IMR-90 (cell line): ENCODE measurements at regions not wholly inside any gene's neighbourhood (a gene's known extent, or its start where the extent isn't known, plus 50 kb on each side); places are given as distances from the start of the nearest gene placed in this dataset.

Experiments
- ATAC-seq: fragments of 200-7000 bp; cut with Tn5 transposase; 2 replicates; pipeline ENCODE4 v1.9.1; 2020; ENCODE audit warnings: low read depth, mild to moderate bottlenecking, moderate library complexity
- BruUV-seq: library from RNA; stranded (reverse); fragments of 400-500 nt; replicated peaks from 2 replicates; lab custom pipeline; 2021; lab: Mats Ljungman, UMichigan
- CTCF ChIA-PET: fragments of 300-600 bp; formaldehyde crosslinking; extraction: SDS; loops from one replicate; lab custom pipeline; 2021; ENCODE audit warnings: antibody characterized with exemption; lab: Yijun Ruan, JAX
- POLR2A ChIA-PET: fragments of 300-600 bp; sonication (Branson Sonifier 250); formaldehyde crosslinking; loops from one replicate; lab custom pipeline; 2022; ENCODE audit warnings: antibody characterized with exemption; ENCODE audit not compliant: unreplicated experiment; lab: Charles Lee
- DNase-seq: peaks from one replicate; pipeline ENCODE4 v3.0.0; 2013
- H2AFZ ChIP-seq: replicated peaks from 2 replicates; pipeline ENCODE3; 2013; ENCODE audit warnings: low read length, mild to moderate bottlenecking; ENCODE audit not compliant: poor library complexity
- H2AK5ac ChIP-seq: 2 replicates; pipeline ENCODE4 v1.6.1; 2013; ENCODE audit warnings: low read depth, low read length, inconsistent platforms
- H2AK9ac ChIP-seq: replicated peaks from 2 replicates; pipeline ENCODE3; 2013; ENCODE audit warnings: mild to moderate bottlenecking, low read depth, low read length, moderate library complexity; ENCODE audit not compliant: poor library complexity
- H2BK120ac ChIP-seq: 2 replicates; pipeline ENCODE4 v1.6.1; 2013; ENCODE audit warnings: low read depth, low read length, inconsistent platforms
- H2BK15ac ChIP-seq: 3 replicates; pipeline ENCODE4 v1.6.1; 2013; ENCODE audit warnings: low read depth, low read length, inconsistent platforms
- H2BK20ac ChIP-seq: 2 replicates; pipeline ENCODE4 v1.6.1; 2013; ENCODE audit warnings: low read depth, mild to moderate bottlenecking, inconsistent platforms, low read length, moderate library complexity
- H2BK5ac ChIP-seq: 2 replicates; pipeline ENCODE4 v1.6.1; 2013; ENCODE audit warnings: mild to moderate bottlenecking, low read depth, low read length, inconsistent platforms; ENCODE audit not compliant: poor library complexity, severe bottlenecking
- H3K14ac ChIP-seq: replicated peaks from 2 replicates; pipeline ENCODE4 v1.6.1; 2013; ENCODE audit warnings: low read depth, low read length, inconsistent platforms
- H3K18ac ChIP-seq: 2 replicates; pipeline ENCODE4 v1.6.1; 2013; ENCODE audit warnings: low read depth, low read length, control low read depth
- H3K23ac ChIP-seq: 2 replicates; pipeline ENCODE4 v1.6.1; 2013; ENCODE audit warnings: low read depth, low read length, inconsistent platforms
- H3K27ac ChIP-seq: 2 replicates; pipeline ENCODE4 v1.5.1; 2013; ENCODE audit warnings: mild to moderate bottlenecking, control low read depth, low read length; ENCODE audit not compliant: insufficient read depth
- H3K27me3 ChIP-seq: 2 replicates; pipeline ENCODE4 v1.6.1; 2013; ENCODE audit warnings: low read length; ENCODE audit not compliant: control insufficient read depth, insufficient read depth
- H3K36me3 ChIP-seq: 2 replicates; pipeline ENCODE4 v1.6.1; 2013; ENCODE audit warnings: low read length, mixed read lengths; ENCODE audit not compliant: control insufficient read depth, insufficient read depth
- H3K4ac ChIP-seq: 2 replicates; pipeline ENCODE4 v1.6.1; 2013; ENCODE audit warnings: low read depth, low read length, inconsistent platforms
- H3K4me1 ChIP-seq: 2 replicates; pipeline ENCODE4 v1.6.1; 2013; ENCODE audit warnings: low read length, mixed read lengths; ENCODE audit not compliant: control insufficient read depth, insufficient read depth
- H3K4me2 ChIP-seq: 2 replicates; pipeline ENCODE4 v1.6.1; 2013; ENCODE audit warnings: low read depth, mild to moderate bottlenecking, control low read depth, low read length, moderate library complexity
- H3K4me3 ChIP-seq: 2 replicates; pipeline ENCODE4 v1.5.1; 2013; ENCODE audit warnings: low read depth, mild to moderate bottlenecking, control low read depth, low read length, moderate library complexity; ENCODE audit not compliant: insufficient read depth
- H3K56ac ChIP-seq: 2 replicates; pipeline ENCODE4 v1.6.1; 2013; ENCODE audit warnings: low read length, inconsistent platforms; ENCODE audit not compliant: insufficient read depth; ENCODE audit errors: extremely low read depth
- H3K79me1 ChIP-seq, 2 experiments: 2 replicates each; pipeline ENCODE4 v1.6.1; 2013; ENCODE audit warnings: low read length in 2 of 2, inconsistent platforms in 1 of 2, low read depth in 1 of 2
- H3K9ac ChIP-seq: 2 replicates; pipeline ENCODE4 v1.6.1; 2013; ENCODE audit warnings: low read depth, low read length, control low read depth
- H3K9me1 ChIP-seq: 2 replicates; pipeline ENCODE4 v1.6.1; 2013; ENCODE audit warnings: low read length, inconsistent platforms; ENCODE audit not compliant: insufficient read depth
- H3K9me3 ChIP-seq: 2 replicates; pipeline ENCODE4 v1.6.1; 2013; ENCODE audit warnings: low read length; ENCODE audit not compliant: control insufficient read depth, insufficient read depth
- H4K20me1 ChIP-seq: 2 replicates; pipeline ENCODE4 v1.6.1; 2013; ENCODE audit warnings: low read length, inconsistent platforms; ENCODE audit not compliant: insufficient read depth
- H4K5ac ChIP-seq: 2 replicates; pipeline ENCODE4 v1.6.1; 2013; ENCODE audit warnings: mild to moderate bottlenecking, low read depth, low read length, control low read depth
- H4K8ac ChIP-seq, 2 experiments: 2 replicates each; pipeline ENCODE4 v1.6.1; 2013; ENCODE audit warnings: low read depth in 2 of 2, low read length in 2 of 2, control low read depth in 1 of 2, inconsistent platforms in 1 of 2
- H4K91ac ChIP-seq: 2 replicates; pipeline ENCODE4 v1.6.1; 2013; ENCODE audit warnings: low read depth, low read length, inconsistent platforms; ENCODE audit not compliant: insufficient read depth
- BHLHE40 ChIP-seq: fragments of 150-350 bp; IDR thresholded peaks from 2 replicates; pipeline ENCODE4 v1.6.1; 2016; ENCODE audit warnings: mild to moderate bottlenecking, low read depth, low read length
- CEBPB ChIP-seq: IDR thresholded peaks from 2 replicates; pipeline ENCODE4 v1.6.1; 2012; ENCODE audit warnings: low read depth, low read length, improper control_type of control experiment
- CHD1 ChIP-seq: IDR thresholded peaks from 2 replicates; pipeline ENCODE4 v1.6.1; 2012; ENCODE audit warnings: low read depth, low read length, improper control_type of control experiment
- FOS ChIP-seq: fragments of 150-350 bp; IDR thresholded peaks from 2 replicates; pipeline ENCODE4 v1.6.1; 2016; ENCODE audit warnings: low read depth, low read length
- MAFK ChIP-seq: IDR thresholded peaks from 2 replicates; pipeline ENCODE4 v1.6.1; 2012; ENCODE audit warnings: low read depth, low read length, improper control_type of control experiment
- MAZ ChIP-seq: IDR thresholded peaks from 2 replicates; pipeline ENCODE4 v1.6.1; 2012; ENCODE audit warnings: low read depth, mild to moderate bottlenecking, low read length, improper control_type of control experiment, moderate library complexity, borderline replicate concordance
- MXI1 ChIP-seq: IDR thresholded peaks from 2 replicates; pipeline ENCODE4 v1.6.1; 2012; ENCODE audit warnings: low read depth, mild to moderate bottlenecking, low read length, moderate library complexity, borderline replicate concordance
- NFE2L2 ChIP-seq: fragments of 150-350 bp; IDR thresholded peaks from 2 replicates; pipeline ENCODE4 v1.6.1; 2016; ENCODE audit warnings: low read depth, mild to moderate bottlenecking, low read length
- POLR2A ChIP-seq: IDR thresholded peaks from 2 replicates; pipeline ENCODE4 v1.6.1; 2012; ENCODE audit warnings: mild to moderate bottlenecking, low read depth, low read length
- RAD21 ChIP-seq: IDR thresholded peaks from 2 replicates; pipeline ENCODE4 v1.6.1; 2012; ENCODE audit warnings: low read length, improper control_type of control experiment
- RCOR1 ChIP-seq: IDR thresholded peaks from 2 replicates; pipeline ENCODE4 v1.6.1; 2012; ENCODE audit warnings: mild to moderate bottlenecking, low read length, improper control_type of control experiment; ENCODE audit not compliant: insufficient replicate concordance
- RFX5 ChIP-seq: IDR thresholded peaks from 2 replicates; pipeline ENCODE4 v1.8.0; 2012; ENCODE audit warnings: low read depth, mild to moderate bottlenecking, low read length, moderate library complexity
- SMC3 ChIP-seq: fragments of 150-350 bp; IDR thresholded peaks from 2 replicates; pipeline ENCODE4 v1.6.1; 2016; ENCODE audit warnings: low read depth, mild to moderate bottlenecking, antibody characterized with exemption, low read length, moderate library complexity
- USF2 ChIP-seq: fragments of 150-350 bp; IDR thresholded peaks from 2 replicates; pipeline ENCODE4 v1.6.1; 2017; ENCODE audit warnings: mild to moderate bottlenecking, antibody characterized with exemption, low read length, low read depth
- WGBS, 2 experiments: methylation state at CpG; one replicate each; pipeline versions ENCODE4 v1.1.5 to v1.1.7; 2013; ENCODE audit warnings: missing lambda C conversion rate in 2 of 2; ENCODE audit not compliant: insufficient read length in 1 of 2; ENCODE audit errors: extremely low coverage in 2 of 2; 5-methylcytosine and 5-hydroxymethylcytosine counted together
- dilution Hi-C: fragments of 300-500 bp; cut with HindIII; formaldehyde crosslinking; loops from one replicate; pipeline ENCODE4 v1.14.3; 2018; ENCODE audit warnings: low sequenced_read_pairs; ENCODE audit not compliant: unreplicated experiment
- in situ Hi-C: fragments of 300-500 bp; cut with MboI; formaldehyde crosslinking; loops from 3 replicates; pipeline ENCODE4 v1.14.3; 2019; ENCODE audit warnings: low sequenced_read_pairs, inconsistent platforms, mixed read lengths
- intact Hi-C: fragments of 100-400 bp; cut with micrococcal nuclease; formaldehyde crosslinking; loops from 2 replicates; pipeline ENCODE4 v1.10.0; 2022
- TF ChIP-seq, protein P1 (sequence below): conservative IDR thresholded peaks from 2 replicates; pipeline ENCODE4 v1.5.1; 2012; ENCODE audit warnings: mild to moderate bottlenecking, low read depth, low read length, improper control_type of control experiment
- TF ChIP-seq, protein P2 (sequence below): fragments of 150-350 bp; IDR thresholded peaks from 2 replicates; pipeline ENCODE4 v1.6.1; 2016; ENCODE audit warnings: low read depth, mild to moderate bottlenecking, low read length, moderate library complexity, borderline replicate concordance

DNA sequence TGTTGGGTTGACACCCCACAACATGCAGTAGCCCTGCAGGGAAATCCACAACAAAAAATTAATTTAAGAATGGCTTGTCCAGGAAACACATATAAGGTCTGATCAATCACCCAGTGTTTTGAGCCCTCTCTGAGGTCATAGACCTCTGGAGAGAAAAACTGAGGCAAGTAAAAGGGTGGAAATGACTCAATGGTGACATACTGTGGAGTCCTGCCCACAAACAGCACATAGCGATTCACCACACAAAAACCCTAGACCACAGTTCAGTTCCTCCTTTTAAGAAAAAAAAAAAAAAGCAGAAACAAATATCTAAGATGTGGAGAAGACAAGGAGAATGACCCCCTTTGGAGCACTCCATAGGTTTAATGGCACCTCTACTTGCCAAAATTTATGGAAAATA, 2691.0 kb downstream of the PCDH7 start:
- Histone ChIP-seq H3K27me3 (no peaks in the 10 kb centered on the region), H3K79me1 (no peaks in the 10 kb centered on the region), H4K20me1 (no peaks in the 10 kb centered on the region), H3K4me2 (no peak overlapping the region), H2AK9ac (no peak overlapping the region), H3K9ac (no peak overlapping the region), H3K36me3 (no peaks in the 10 kb centered on the region), H3K18ac (no peak overlapping the region), H3K9me3 (no peaks in the 10 kb centered on the region; the same call in 1 of the 2 replicates), H2BK20ac (no peak overlapping the region), H3K23ac (no peak overlapping the region), H3K56ac (no peak overlapping the region), H4K5ac (no peak overlapping the region), H3K9me1 (no peaks in the 10 kb centered on the region), H4K8ac (no peak overlapping the region), H3K14ac (no peak overlapping the region), H2BK120ac (no peak overlapping the region), H2BK5ac (no peak overlapping the region), H3K27ac (no peak overlapping the region), H3K4me1 (no peaks in the 10 kb centered on the region), H4K91ac (no peak overlapping the region), H2AFZ (no peak overlapping the region), H2BK15ac (no peak overlapping the region), H3K4me3 (no peak overlapping the region), H2AK5ac (no peak overlapping the region), H3K4ac (no peak overlapping the region)
- WGBS, 2 experiments: no CpG with 5 or more reads among the region's 1 CpG
- TF ChIP-seq, protein P1, sequence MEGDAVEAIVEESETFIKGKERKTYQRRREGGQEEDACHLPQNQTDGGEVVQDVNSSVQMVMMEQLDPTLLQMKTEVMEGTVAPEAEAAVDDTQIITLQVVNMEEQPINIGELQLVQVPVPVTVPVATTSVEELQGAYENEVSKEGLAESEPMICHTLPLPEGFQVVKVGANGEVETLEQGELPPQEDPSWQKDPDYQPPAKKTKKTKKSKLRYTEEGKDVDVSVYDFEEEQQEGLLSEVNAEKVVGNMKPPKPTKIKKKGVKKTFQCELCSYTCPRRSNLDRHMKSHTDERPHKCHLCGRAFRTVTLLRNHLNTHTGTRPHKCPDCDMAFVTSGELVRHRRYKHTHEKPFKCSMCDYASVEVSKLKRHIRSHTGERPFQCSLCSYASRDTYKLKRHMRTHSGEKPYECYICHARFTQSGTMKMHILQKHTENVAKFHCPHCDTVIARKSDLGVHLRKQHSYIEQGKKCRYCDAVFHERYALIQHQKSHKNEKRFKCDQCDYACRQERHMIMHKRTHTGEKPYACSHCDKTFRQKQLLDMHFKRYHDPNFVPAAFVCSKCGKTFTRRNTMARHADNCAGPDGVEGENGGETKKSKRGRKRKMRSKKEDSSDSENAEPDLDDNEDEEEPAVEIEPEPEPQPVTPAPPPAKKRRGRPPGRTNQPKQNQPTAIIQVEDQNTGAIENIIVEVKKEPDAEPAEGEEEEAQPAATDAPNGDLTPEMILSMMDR: no peak
- TF ChIP-seq FOS (no peak), BHLHE40 (no peak), POLR2A (no peak), CHD1 (no peak), RCOR1 (no peak), RAD21 (no peak), SMC3 (no peak), NFE2L2 (no peak), USF2 (no peak), RFX5 (no peak), CEBPB (no peak), MXI1 (no peak), MAZ (no peak), MAFK (no peak)
- TF ChIP-seq, protein P2, sequence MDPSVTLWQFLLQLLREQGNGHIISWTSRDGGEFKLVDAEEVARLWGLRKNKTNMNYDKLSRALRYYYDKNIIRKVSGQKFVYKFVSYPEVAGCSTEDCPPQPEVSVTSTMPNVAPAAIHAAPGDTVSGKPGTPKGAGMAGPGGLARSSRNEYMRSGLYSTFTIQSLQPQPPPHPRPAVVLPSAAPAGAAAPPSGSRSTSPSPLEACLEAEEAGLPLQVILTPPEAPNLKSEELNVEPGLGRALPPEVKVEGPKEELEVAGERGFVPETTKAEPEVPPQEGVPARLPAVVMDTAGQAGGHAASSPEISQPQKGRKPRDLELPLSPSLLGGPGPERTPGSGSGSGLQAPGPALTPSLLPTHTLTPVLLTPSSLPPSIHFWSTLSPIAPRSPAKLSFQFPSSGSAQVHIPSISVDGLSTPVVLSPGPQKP: no peak
- no peak for ATAC-seq
- dilution Hi-C loops: no loop called here
- ChIA-PET CTCF (no interaction called here), POLR2A (no interaction called here)
- no peak for DNase-seq
- no TSS peak for BruUV-seq
- intact Hi-C loops: no loop called here
- in situ Hi-C loops: no loop called here
